ENCODE measurements at regions not wholly inside any gene's neighbourhood (a gene's known extent, or its start where the extent isn't known, plus 50 kb on each side); places are given as distances from the start of the nearest gene placed in this dataset.

- no peak overlapping the region for H4K12ac ChIP-seq (ENCODE audit: low read depth, low read length)
- H2AFZ ChIP-seq (ENCODE audit: insufficient read depth, low read length, poor library complexity), result no peak overlapping the region
- H3K4me1 ChIP-seq (ENCODE audit: control insufficient read depth in 1 of 2, insufficient read depth in 2 of 2, low read length in 2 of 2), result no peaks in the 10 kb centered on the region
- H3K27ac ChIP-seq (ENCODE audit: low read depth, low read length), result no peak overlapping the region
- H3K27me3 ChIP-seq (ENCODE audit: insufficient read depth, low read length), result no peaks in the 10 kb centered on the region
- H2BK12ac ChIP-seq (ENCODE audit: low read length), result no peak overlapping the region
- no peak for DNase-seq
- H4K8ac ChIP-seq (ENCODE audit: low read depth, low read length), result no peak overlapping the region
- H3K18ac ChIP-seq (ENCODE audit: low read length), result no peak overlapping the region
- no peaks in the 10 kb centered on the region for H3K79me2 ChIP-seq (ENCODE audit: control insufficient read depth, insufficient read depth, low read length, poor library complexity)
- no peaks in the 10 kb centered on the region for H3K36me3 ChIP-seq (ENCODE audit: control insufficient read depth in 1 of 2, insufficient read depth in 2 of 2, low read length in 2 of 2)
- no peak overlapping the region for H3K4ac ChIP-seq (ENCODE audit: low read depth, low read length)
- H2BK5ac ChIP-seq (ENCODE audit: low read depth, low read length, poor library complexity), result no peak overlapping the region
- H3K4me2 ChIP-seq (ENCODE audit: low read length), result no peak overlapping the region
- H3K9ac ChIP-seq (ENCODE audit: low read length), result no peak overlapping the region
- H3K14ac ChIP-seq (ENCODE audit: low read length), result no peak overlapping the region
- H3K23ac ChIP-seq (ENCODE audit: low read length), result no peak overlapping the region
- no peak overlapping the region for H2AK5ac ChIP-seq (ENCODE audit: low read length)
- WGBS (ENCODE audit: extremely low coverage, insufficient coverage, insufficient read length), result no CpG with 5 or more reads among the region's 6 CpGs
- no peak overlapping the region for H2BK120ac ChIP-seq (ENCODE audit: insufficient read depth, low read length, poor library complexity)
- H4K91ac ChIP-seq (ENCODE audit: low read depth, low read length), result no peak overlapping the region
- H3K79me1 ChIP-seq (ENCODE audit: low read length), result no peaks in the 10 kb centered on the region
- H3K9me3 ChIP-seq (ENCODE audit: insufficient read depth, low read depth, low read length), result peaks cover 2% of the 10 kb centered on the region
- H3K4me3 ChIP-seq (ENCODE audit: low read depth, low read length), result no peak overlapping the region
Observed at GRCh38 chr20:60760256-60761000, 491.6 kb upstream of the CDH4 start.

DNA sequence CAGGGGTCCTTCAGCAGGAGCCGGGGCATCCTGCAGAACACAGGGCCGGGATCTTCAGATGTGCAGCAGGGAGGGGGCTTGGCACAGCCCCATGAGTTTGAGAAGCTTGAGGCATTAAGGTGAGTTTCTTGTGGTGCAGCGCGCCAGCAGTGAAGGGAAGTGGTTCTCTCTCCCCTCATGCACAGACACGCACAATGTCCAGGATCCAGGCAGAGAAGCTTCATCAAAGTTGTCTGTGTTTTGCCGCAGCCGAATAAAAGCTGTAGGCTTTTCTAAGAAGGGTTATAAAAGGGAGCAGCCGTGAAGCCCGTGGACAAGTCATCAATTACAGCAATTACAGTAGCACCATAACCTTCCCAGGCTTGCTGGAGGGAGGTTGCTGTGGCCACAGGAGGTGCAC lies 491.0 kb upstream of the CDH4 start:
- H3K27me3 ChIP-seq (ENCODE audit: insufficient read depth, low read length), result no peaks in the 10 kb centered on the region
- no CpG with 5 or more reads among the region's 9 CpGs for WGBS (ENCODE audit: extremely low coverage, insufficient coverage, insufficient read length)

DNA sequence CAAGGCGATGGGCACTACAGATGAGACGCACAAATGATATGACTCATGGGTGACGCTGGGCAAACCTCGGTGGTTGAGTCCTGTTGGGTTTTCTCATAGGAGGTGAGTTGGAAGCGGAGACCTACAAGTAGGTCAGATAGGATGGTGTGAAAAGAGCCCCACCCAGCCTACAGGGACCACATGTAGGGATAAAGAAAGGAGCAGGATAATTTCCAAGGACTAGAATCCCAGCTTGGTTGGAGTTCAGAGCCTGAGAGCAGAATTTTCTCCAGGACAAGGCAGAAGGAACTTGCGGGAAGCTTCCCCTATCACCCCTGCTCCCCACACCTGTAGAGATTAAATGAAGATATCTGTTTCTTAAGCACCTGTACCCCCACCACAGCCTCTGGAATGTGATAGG lies 489.7 kb upstream of the CDH4 start:
- Histone ChIP-seq H3K27ac (ENCODE audit: low read depth, low read length) (no peak overlapping the region), H2BK5ac (ENCODE audit: low read depth, low read length, poor library complexity) (no peak overlapping the region), H3K79me2 (ENCODE audit: control insufficient read depth, insufficient read depth, low read length, poor library complexity) (no peaks in the 10 kb centered on the region), H2BK12ac (ENCODE audit: low read length) (no peak overlapping the region), H3K23ac (ENCODE audit: low read length) (no peak overlapping the region), H3K4me3 (ENCODE audit: low read depth, low read length) (no peak overlapping the region), H2AFZ (ENCODE audit: insufficient read depth, low read length, poor library complexity) (no peak overlapping the region), H3K4me1 (ENCODE audit: control insufficient read depth in 1 of 2, insufficient read depth in 2 of 2, low read length in 2 of 2) (no peaks in the 10 kb centered on the region), H3K79me1 (ENCODE audit: low read length) (no peaks in the 10 kb centered on the region), H3K36me3 (ENCODE audit: control insufficient read depth in 1 of 2, insufficient read depth in 2 of 2, low read length in 2 of 2) (no peaks in the 10 kb centered on the region), H2AK5ac (ENCODE audit: low read length) (no peak overlapping the region), H4K12ac (ENCODE audit: low read depth, low read length) (no peak overlapping the region), H3K9ac (ENCODE audit: low read length) (no peak overlapping the region), H3K18ac (ENCODE audit: low read length) (no peak overlapping the region), H3K9me3 (ENCODE audit: insufficient read depth, low read depth, low read length) (peaks cover 2% of the 10 kb centered on the region), H4K8ac (ENCODE audit: low read depth, low read length) (no peak overlapping the region), H4K91ac (ENCODE audit: low read depth, low read length) (no peak overlapping the region), H3K4ac (ENCODE audit: low read depth, low read length) (no peak overlapping the region), H3K4me2 (ENCODE audit: low read length) (no peak overlapping the region), H2BK120ac (ENCODE audit: insufficient read depth, low read length, poor library complexity) (no peak overlapping the region), H3K27me3 (ENCODE audit: insufficient read depth, low read length) (no peaks in the 10 kb centered on the region), H3K14ac (ENCODE audit: low read length) (no peak overlapping the region)
- WGBS (ENCODE audit: extremely low coverage, insufficient coverage, insufficient read length), result no CpG with 5 or more reads among the region's 6 CpGs
- no peak for DNase-seq

More for the DNA sequence above, 491.0 kb upstream of the CDH4 start:
- no peak overlapping the region for H3K27ac ChIP-seq (ENCODE audit: low read depth, low read length)
- H3K79me2 ChIP-seq (ENCODE audit: control insufficient read depth, insufficient read depth, low read length, poor library complexity), result no peaks in the 10 kb centered on the region
- H3K4me2 ChIP-seq (ENCODE audit: low read length), result no peak overlapping the region
- peaks cover 2% of the 10 kb centered on the region for H3K9me3 ChIP-seq (ENCODE audit: insufficient read depth, low read depth, low read length)
- no peaks in the 10 kb centered on the region for H3K36me3 ChIP-seq (ENCODE audit: control insufficient read depth in 1 of 2, insufficient read depth in 2 of 2, low read length in 2 of 2)
- no peak overlapping the region for H2AFZ ChIP-seq (ENCODE audit: insufficient read depth, low read length, poor library complexity)
- no peak overlapping the region for H4K12ac ChIP-seq (ENCODE audit: low read depth, low read length)
- no peak overlapping the region for H3K4me3 ChIP-seq (ENCODE audit: low read depth, low read length)
- H3K14ac ChIP-seq (ENCODE audit: low read length), result no peak overlapping the region
- H3K9ac ChIP-seq (ENCODE audit: low read length), result no peak overlapping the region
- no peak overlapping the region for H3K23ac ChIP-seq (ENCODE audit: low read length)
- no peak overlapping the region for H2BK120ac ChIP-seq (ENCODE audit: insufficient read depth, low read length, poor library complexity)
- H3K79me1 ChIP-seq (ENCODE audit: low read length), result no peaks in the 10 kb centered on the region
- no peak overlapping the region for H4K91ac ChIP-seq (ENCODE audit: low read depth, low read length)
- H3K4ac ChIP-seq (ENCODE audit: low read depth, low read length), result no peak overlapping the region
- H4K8ac ChIP-seq (ENCODE audit: low read depth, low read length), result no peak overlapping the region
- no peaks in the 10 kb centered on the region for H3K4me1 ChIP-seq (ENCODE audit: control insufficient read depth in 1 of 2, insufficient read depth in 2 of 2, low read length in 2 of 2)
- no peak for DNase-seq
- no peak overlapping the region for H2BK12ac ChIP-seq (ENCODE audit: low read length)
- H2AK5ac ChIP-seq (ENCODE audit: low read length), result no peak overlapping the region
- H2BK5ac ChIP-seq (ENCODE audit: low read depth, low read length, poor library complexity), result no peak overlapping the region
- H3K18ac ChIP-seq (ENCODE audit: low read length), result no peak overlapping the region

GRCh38 chr20:60764328-60764727 lies 487.7 kb upstream of the CDH4 start:
- no peak overlapping the region for H4K91ac ChIP-seq (ENCODE audit: low read depth, low read length)
- no peak overlapping the region for H3K27ac ChIP-seq (ENCODE audit: low read depth, low read length)
- no peaks in the 10 kb centered on the region for H3K27me3 ChIP-seq (ENCODE audit: insufficient read depth, low read length)
- no peak overlapping the region for H3K23ac ChIP-seq (ENCODE audit: low read length)
- 100% methylated on average over 2 of the region's 4 CpGs for WGBS (ENCODE audit: extremely low coverage, insufficient coverage, insufficient read length)
- no peak overlapping the region for H3K14ac ChIP-seq (ENCODE audit: low read length)
- no peak overlapping the region for H2BK5ac ChIP-seq (ENCODE audit: low read depth, low read length, poor library complexity)
- peaks cover 2% of the 10 kb centered on the region for H3K9me3 ChIP-seq (ENCODE audit: insufficient read depth, low read depth, low read length)
- no peak overlapping the region for H4K8ac ChIP-seq (ENCODE audit: low read depth, low read length)
- no peak overlapping the region for H4K12ac ChIP-seq (ENCODE audit: low read depth, low read length)
- H2AK5ac ChIP-seq (ENCODE audit: low read length), result no peak overlapping the region
- no peak overlapping the region for H3K9ac ChIP-seq (ENCODE audit: low read length)
- H3K4me3 ChIP-seq (ENCODE audit: low read depth, low read length), result no peak overlapping the region
- H3K4ac ChIP-seq (ENCODE audit: low read depth, low read length), result no peak overlapping the region
- H2BK120ac ChIP-seq (ENCODE audit: insufficient read depth, low read length, poor library complexity), result no peak overlapping the region
- no peak overlapping the region for H3K18ac ChIP-seq (ENCODE audit: low read length)
- H2BK12ac ChIP-seq (ENCODE audit: low read length), result no peak overlapping the region
- no peak overlapping the region for H2AFZ ChIP-seq (ENCODE audit: insufficient read depth, low read length, poor library complexity)
- H3K36me3 ChIP-seq (ENCODE audit: control insufficient read depth in 1 of 2, insufficient read depth in 2 of 2, low read length in 2 of 2), result no peaks in the 10 kb centered on the region
- no peak overlapping the region for H3K4me2 ChIP-seq (ENCODE audit: low read length)
- DNase-seq, result no peak
- no peaks in the 10 kb centered on the region for H3K4me1 ChIP-seq (ENCODE audit: control insufficient read depth in 1 of 2, insufficient read depth in 2 of 2, low read length in 2 of 2)
- H3K79me2 ChIP-seq (ENCODE audit: control insufficient read depth, insufficient read depth, low read length, poor library complexity), result no peaks in the 10 kb centered on the region
- no peaks in the 10 kb centered on the region for H3K79me1 ChIP-seq (ENCODE audit: low read length)
